HepG2 (cell line): ENCODE measurements at regions not wholly inside any gene's neighbourhood (a gene's known extent, or its start where the extent isn't known, plus 50 kb on each side); places are given as distances from the start of the nearest gene placed in this dataset.
A peak's percentile ranks its signal among the peaks of the same experiment; 100 is the strongest.

Experiments used
- ARNTL ChIP-seq: sonication (generic); formaldehyde crosslinking; IDR thresholded peaks from 2 replicates; pipeline ENCODE4 v1.4.0; 2020; ENCODE audit warnings: mild to moderate bottlenecking, missing genetic modification reagents
- ETS1 ChIP-seq: sonication (generic); formaldehyde crosslinking; IDR thresholded peaks from 2 replicates; pipeline ENCODE4 v1.4.0; 2020; ENCODE audit warnings: missing genetic modification reagents
- KDM2A ChIP-seq: sonication (generic); formaldehyde crosslinking; IDR thresholded peaks from 2 replicates; pipeline ENCODE4 v1.4.0; 2020; ENCODE audit warnings: low read depth, missing genetic modification reagents, borderline replicate concordance
- LBX2 ChIP-seq: sonication (generic); formaldehyde crosslinking; IDR thresholded peaks from 2 replicates; pipeline ENCODE4 v1.5.0; 2020; ENCODE audit warnings: missing genetic modification reagents, mild to moderate bottlenecking, borderline replicate concordance
- NAIF1 ChIP-seq: sonication (generic); formaldehyde crosslinking; IDR thresholded peaks from 2 replicates; pipeline ENCODE4 v1.5.0; 2020; ENCODE audit warnings: mild to moderate bottlenecking, missing genetic modification reagents, borderline replicate concordance
- PRDM4 ChIP-seq: sonication (generic); formaldehyde crosslinking; IDR thresholded peaks from 2 replicates; pipeline ENCODE4 v1.9.0; 2021; ENCODE audit warnings: missing genetic modification reagents, borderline replicate concordance
- RCOR2 ChIP-seq: IDR thresholded peaks from 2 replicates; pipeline ENCODE4 v1.6.1; 2016; ENCODE audit warnings: missing biosample characterization, missing genetic modification reagents
- RFX3 ChIP-seq: IDR thresholded peaks from 2 replicates; pipeline ENCODE4 v1.6.1; 2016; ENCODE audit warnings: missing biosample characterization, missing genetic modification reagents
- TFAP4 ChIP-seq: sonication (generic); IDR thresholded peaks from 2 replicates; pipeline ENCODE4 v1.6.1; 2016; ENCODE audit warnings: low read depth, borderline replicate concordance
- THAP11 ChIP-seq: IDR thresholded peaks from 2 replicates; pipeline ENCODE4 v1.6.1; 2016; ENCODE audit warnings: missing biosample characterization, missing genetic modification reagents
- ZBTB40 ChIP-seq, 2 experiments: fragments of 450-650 bp in 1 of 2; sonication (generic) in 1 of 2; formaldehyde crosslinking in 1 of 2; IDR thresholded peaks; 2 replicates each; pipeline versions ENCODE4 v1.6.1 to v1.8.0; 2016 to 2022; ENCODE audit warnings: antibody characterized with exemption in 1 of 2, mild to moderate bottlenecking in 1 of 2, missing genetic modification reagents in 1 of 2
- ZFP36L2 ChIP-seq: sonication (generic); formaldehyde crosslinking; IDR thresholded peaks from 2 replicates; pipeline ENCODE4 v1.4.0; 2020; ENCODE audit warnings: missing genetic modification reagents
- ZNF335 ChIP-seq: sonication (generic); formaldehyde crosslinking; IDR thresholded peaks from 2 replicates; pipeline ENCODE4 v1.4.0; 2020; ENCODE audit warnings: missing genetic modification reagents
- ZNF672 ChIP-seq: sonication (generic); formaldehyde crosslinking; IDR thresholded peaks from 2 replicates; pipeline ENCODE4 v1.8.1; 2022; ENCODE audit warnings: missing genetic modification reagents

GRCh38 chr6:1230689-1231605 is 81.0 kb upstream of the FOXQ1 start (continued):
- TF ChIP-seq RCOR2 (peak; percentile 42; the same call in 1 of the 2 replicates), TFAP4 (peak; percentile 71; the same call in 1 of the 2 replicates), ZFP36L2 (CRISPR knock-in tag) (no peak), ZNF672 (CRISPR knock-in tag) (no peak), NAIF1 (CRISPR knock-in tag) (no peak), ZNF335 (CRISPR knock-in tag) (no peak), KDM2A (0 out of 2 replicates have a peak, but pooled peaks have one; percentile 25), THAP11 (peak; percentile 73), ETS1 (CRISPR knock-in tag) (no peak), ZBTB40 (IDR thresholded peaks at IDR 0.05) (no peak), ZBTB40 (CRISPR knock-in tag; IDR thresholded peaks at IDR 0.05) (no peak), ARNTL (CRISPR knock-in tag) (peak; percentile 67; the same call in 1 of the 2 replicates), PRDM4 (CRISPR knock-in tag) (no peak), LBX2 (no peak), RFX3 (CRISPR knock-in tag) (no peak)
